ENCODE measurements at regions not wholly inside any gene's neighbourhood (a gene's known extent, or its start where the extent isn't known, plus 50 kb on each side); places are given as distances from the start of the nearest gene placed in this dataset.
"Not testable (repeated sequence)": the region's sequence is repeated elsewhere in the genome, so short reads cannot be mapped to it uniquely, and the experiment has no call there.

GRCh38 chr6:43998592-43999243, 128.5 kb downstream of the MRPL14 start:
- H3K36me3 ChIP-seq (ENCODE audit: control insufficient read depth in 1 of 2, insufficient read depth in 2 of 2, low read length in 2 of 2); H3K9me3 ChIP-seq (ENCODE audit: control insufficient read depth in 1 of 2, low read length in 2 of 2); H3K4me3 ChIP-seq (ENCODE audit: low read depth in 1 of 2, low read length in 2 of 2); H3K27me3 ChIP-seq (ENCODE audit: control insufficient read depth in 1 of 2, insufficient read depth in 2 of 2, low read length in 2 of 2); H3K27ac ChIP-seq (ENCODE audit: low read depth, low read length); H3K9ac ChIP-seq (ENCODE audit: low read depth in 1 of 2, low read length in 2 of 2): not testable (repeated sequence)
- H3K4me1 ChIP-seq (ENCODE audit: control insufficient read depth in 1 of 2, insufficient read depth in 2 of 2, low read length in 2 of 2) = peaks cover 18 to 20% of the 10 kb centered on the region in 2 donors

- H3K9ac ChIP-seq (ENCODE audit: low read depth in 1 of 2, low read length in 2 of 2); H3K27me3 ChIP-seq (ENCODE audit: control insufficient read depth in 1 of 2, insufficient read depth in 2 of 2, low read length in 2 of 2); H3K27ac ChIP-seq (ENCODE audit: low read depth, low read length); H3K9me3 ChIP-seq (ENCODE audit: control insufficient read depth in 1 of 2, low read length in 2 of 2); H3K36me3 ChIP-seq (ENCODE audit: control insufficient read depth in 1 of 2, insufficient read depth in 2 of 2, low read length in 2 of 2); H3K4me3 ChIP-seq (ENCODE audit: low read depth in 1 of 2, low read length in 2 of 2): not testable (repeated sequence)
- H3K4me1 ChIP-seq (ENCODE audit: control insufficient read depth in 1 of 2, insufficient read depth in 2 of 2, low read length in 2 of 2) = peaks cover 18 to 20% of the 10 kb centered on the region in 2 donors
Measured at GRCh38 chr6:43997990-43998585, 129.2 kb downstream of the MRPL14 start.

GRCh38 chr6:43997345-43997677, 129.9 kb downstream of the MRPL14 start:
- Histone ChIP-seq H3K9me3 (ENCODE audit: control insufficient read depth in 1 of 2, low read length in 2 of 2) (no peaks in the 10 kb centered on the region), H3K27ac (ENCODE audit: low read depth, low read length) (no peak overlapping the region), H3K4me1 (ENCODE audit: control insufficient read depth in 1 of 2, insufficient read depth in 2 of 2, low read length in 2 of 2) (peaks cover 18 to 20% of the 10 kb centered on the region in 2 donors), H3K4me3 (ENCODE audit: low read depth in 1 of 2, low read length in 2 of 2) (no peak overlapping the region), H3K36me3 (ENCODE audit: control insufficient read depth in 1 of 2, insufficient read depth in 2 of 2, low read length in 2 of 2) (no peaks in the 10 kb centered on the region), H3K27me3 (ENCODE audit: control insufficient read depth in 1 of 2, insufficient read depth in 2 of 2, low read length in 2 of 2) (no peaks in the 10 kb centered on the region), H3K9ac (ENCODE audit: low read depth in 1 of 2, low read length in 2 of 2) (no peak overlapping the region)

- H3K9me3 ChIP-seq (ENCODE audit: control insufficient read depth in 1 of 2, low read length in 2 of 2) = no peaks in the 10 kb centered on the region
- no peak overlapping the region for H3K4me3 ChIP-seq (ENCODE audit: low read depth in 1 of 2, low read length in 2 of 2)
- no peaks in the 10 kb centered on the region for H3K27me3 ChIP-seq (ENCODE audit: control insufficient read depth in 1 of 2, insufficient read depth in 2 of 2, low read length in 2 of 2)
- H3K36me3 ChIP-seq (ENCODE audit: control insufficient read depth in 1 of 2, insufficient read depth in 2 of 2, low read length in 2 of 2) = no peaks in the 10 kb centered on the region
- H3K27ac ChIP-seq (ENCODE audit: low read depth, low read length) = no peak overlapping the region
- H3K9ac ChIP-seq (ENCODE audit: low read depth in 1 of 2, low read length in 2 of 2) = no peak overlapping the region
- peaks cover 17 to 20% of the 10 kb centered on the region in 2 donors for H3K4me1 ChIP-seq (ENCODE audit: control insufficient read depth in 1 of 2, insufficient read depth in 2 of 2, low read length in 2 of 2)
Measured at GRCh38 chr6:43996618-43997344, 130.5 kb downstream of the MRPL14 start.

- no peaks in the 10 kb centered on the region for H3K36me3 ChIP-seq (ENCODE audit: control insufficient read depth in 1 of 2, insufficient read depth in 2 of 2, low read length in 2 of 2)
- no peak overlapping the region for H3K27ac ChIP-seq (ENCODE audit: low read depth, low read length)
- no peak overlapping the region for H3K4me3 ChIP-seq (ENCODE audit: low read depth in 1 of 2, low read length in 2 of 2)
- H3K27me3 ChIP-seq (ENCODE audit: control insufficient read depth in 1 of 2, insufficient read depth in 2 of 2, low read length in 2 of 2) = no peaks in the 10 kb centered on the region
- H3K9ac ChIP-seq (ENCODE audit: low read depth in 1 of 2, low read length in 2 of 2) = no peak overlapping the region
- H3K4me1 ChIP-seq (ENCODE audit: control insufficient read depth in 1 of 2, insufficient read depth in 2 of 2, low read length in 2 of 2) = peaks cover 22 to 26% of the 10 kb centered on the region in 2 donors
- H3K9me3 ChIP-seq (ENCODE audit: control insufficient read depth in 1 of 2, low read length in 2 of 2) = no peaks in the 10 kb centered on the region
Measured at GRCh38 chr6:43995137-43995536, 132.1 kb downstream of the MRPL14 start.

- H3K27me3 ChIP-seq (ENCODE audit: control insufficient read depth in 1 of 2, insufficient read depth in 2 of 2, low read length in 2 of 2) = no peaks in the 10 kb centered on the region
- no peaks in the 10 kb centered on the region for H3K9me3 ChIP-seq (ENCODE audit: control insufficient read depth in 1 of 2, low read length in 2 of 2)
- H3K36me3 ChIP-seq (ENCODE audit: control insufficient read depth in 1 of 2, insufficient read depth in 2 of 2, low read length in 2 of 2) = no peaks in the 10 kb centered on the region
- no peak overlapping the region for H3K4me3 ChIP-seq (ENCODE audit: low read depth in 1 of 2, low read length in 2 of 2)
- no peak overlapping the region for H3K9ac ChIP-seq (ENCODE audit: low read depth in 1 of 2, low read length in 2 of 2)
- no peak overlapping the region for H3K27ac ChIP-seq (ENCODE audit: low read depth, low read length)
- peaks cover 24 to 26% of the 10 kb centered on the region in 2 donors for H3K4me1 ChIP-seq (ENCODE audit: control insufficient read depth in 1 of 2, insufficient read depth in 2 of 2, low read length in 2 of 2)
Measured at GRCh38 chr6:43993881-43994523, 133.2 kb downstream of the MRPL14 start.

GRCh38 chr6:43992783-43993644, 134.2 kb downstream of the MRPL14 start:
- Histone ChIP-seq H3K9ac (ENCODE audit: low read depth in 1 of 2, low read length in 2 of 2) (no peak overlapping the region), H3K36me3 (ENCODE audit: control insufficient read depth in 1 of 2, insufficient read depth in 2 of 2, low read length in 2 of 2) (no peaks in the 10 kb centered on the region), H3K9me3 (ENCODE audit: control insufficient read depth in 1 of 2, low read length in 2 of 2) (no peaks in the 10 kb centered on the region), H3K4me3 (ENCODE audit: low read depth in 1 of 2, low read length in 2 of 2) (no peak overlapping the region), H3K27ac (ENCODE audit: low read depth, low read length) (no peak overlapping the region), H3K4me1 (ENCODE audit: control insufficient read depth in 1 of 2, insufficient read depth in 2 of 2, low read length in 2 of 2) (peaks cover 24 to 26% of the 10 kb centered on the region in 2 donors), H3K27me3 (ENCODE audit: control insufficient read depth in 1 of 2, insufficient read depth in 2 of 2, low read length in 2 of 2) (no peaks in the 10 kb centered on the region)

- Histone ChIP-seq H3K9ac (ENCODE audit: low read depth in 1 of 2, low read length in 2 of 2) (no peak overlapping the region), H3K9me3 (ENCODE audit: control insufficient read depth in 1 of 2, low read length in 2 of 2) (no peaks in the 10 kb centered on the region), H3K27ac (ENCODE audit: low read depth, low read length) (no peak overlapping the region), H3K4me1 (ENCODE audit: control insufficient read depth in 1 of 2, insufficient read depth in 2 of 2, low read length in 2 of 2) (peaks cover 21 to 24% of the 10 kb centered on the region in 2 donors), H3K4me3 (ENCODE audit: low read depth in 1 of 2, low read length in 2 of 2) (no peak overlapping the region), H3K27me3 (ENCODE audit: control insufficient read depth in 1 of 2, insufficient read depth in 2 of 2, low read length in 2 of 2) (no peaks in the 10 kb centered on the region), H3K36me3 (ENCODE audit: control insufficient read depth in 1 of 2, insufficient read depth in 2 of 2, low read length in 2 of 2) (no peaks in the 10 kb centered on the region)
Measured at GRCh38 chr6:43992126-43992663, 135.1 kb downstream of the MRPL14 start.

- Histone ChIP-seq H3K4me1 (ENCODE audit: control insufficient read depth in 1 of 2, insufficient read depth in 2 of 2, low read length in 2 of 2) (peaks cover 16 to 21% of the 10 kb centered on the region in 2 donors), H3K9ac (ENCODE audit: low read depth in 1 of 2, low read length in 2 of 2) (peak overlapping the region; percentile 12 to 15), H3K27ac (ENCODE audit: low read depth, low read length) (peak overlapping the region; percentile 58), H3K36me3 (ENCODE audit: control insufficient read depth in 1 of 2, insufficient read depth in 2 of 2, low read length in 2 of 2) (no peaks in the 10 kb centered on the region), H3K27me3 (ENCODE audit: control insufficient read depth in 1 of 2, insufficient read depth in 2 of 2, low read length in 2 of 2) (no peaks in the 10 kb centered on the region), H3K9me3 (ENCODE audit: control insufficient read depth in 1 of 2, low read length in 2 of 2) (no peaks in the 10 kb centered on the region), H3K4me3 (ENCODE audit: low read depth in 1 of 2, low read length in 2 of 2) (no peak overlapping the region)
Measured at GRCh38 chr6:43990627-43991619, 136.3 kb downstream of the MRPL14 start.

Measured in duodenal mucosa (tissue), 2 donors.